ENCODE measurements at regions not wholly inside any gene's neighbourhood (a gene's known extent, or its start where the extent isn't known, plus 50 kb on each side); places are given as distances from the start of the nearest gene placed in this dataset.
"Not testable (repeated sequence)": the region's sequence is repeated elsewhere in the genome, so short reads cannot be mapped to it uniquely, and the experiment has no call there.

- H3K4me3 ChIP-seq (ENCODE audit: control insufficient read depth, low read depth, low read length) = no peak overlapping the region
- no peak for DNase-seq (ENCODE audit: low read depth)
- TF ChIP-seq CTCF (IDR thresholded peaks at IDR 0.05; ENCODE audit: control insufficient read depth, insufficient read depth, low read depth, low read length, missing control alignments) = no peak
Measured at GRCh38 chr12:125549836-125550235, 484.6 kb downstream of the AACS start.

GRCh38 chr12:125552295-125552694 lies 487.1 kb downstream of the AACS start:
- no peak for TF ChIP-seq CTCF (IDR thresholded peaks at IDR 0.05; ENCODE audit: control insufficient read depth, insufficient read depth, low read depth, low read length, missing control alignments)
- no peak overlapping the region for H3K4me3 ChIP-seq (ENCODE audit: control insufficient read depth, low read depth, low read length)
- no peak for DNase-seq (ENCODE audit: low read depth)

- DNase-seq (ENCODE audit: low read depth); H3K4me3 ChIP-seq (ENCODE audit: control insufficient read depth, low read depth, low read length): not testable (repeated sequence)
Measured at GRCh38 chr12:125561008-125561407, 495.8 kb downstream of the AACS start.

GRCh38 chr12:125564753-125565152 lies 499.5 kb downstream of the AACS start:
- H3K4me3 ChIP-seq (ENCODE audit: control insufficient read depth, low read depth, low read length) = no peak overlapping the region
- no peak for TF ChIP-seq CTCF (IDR thresholded peaks at IDR 0.05; ENCODE audit: control insufficient read depth, insufficient read depth, low read depth, low read length, missing control alignments)
- DNase-seq (ENCODE audit: low read depth) = no peak

- DNase-seq (ENCODE audit: low read depth) = no peak
- no peak for TF ChIP-seq CTCF (IDR thresholded peaks at IDR 0.05; ENCODE audit: control insufficient read depth, insufficient read depth, low read depth, low read length, missing control alignments)
- H3K4me3 ChIP-seq (ENCODE audit: control insufficient read depth, low read depth, low read length) = no peak overlapping the region
Measured at GRCh38 chr12:125567581-125567980, 502.3 kb downstream of the AACS start.

- H3K4me3 ChIP-seq (ENCODE audit: control insufficient read depth, low read depth, low read length) = no peak overlapping the region
- no peak for TF ChIP-seq CTCF (IDR thresholded peaks at IDR 0.05; ENCODE audit: control insufficient read depth, insufficient read depth, low read depth, low read length, missing control alignments)
- no peak for DNase-seq (ENCODE audit: low read depth)
Measured at GRCh38 chr12:125568306-125568705, 503.1 kb downstream of the AACS start.

GRCh38 chr12:125573271-125573670 lies 508.0 kb downstream of the AACS start:
- no peak for TF ChIP-seq CTCF (IDR thresholded peaks at IDR 0.05; ENCODE audit: control insufficient read depth, insufficient read depth, low read depth, low read length, missing control alignments)
- no peak overlapping the region for H3K4me3 ChIP-seq (ENCODE audit: control insufficient read depth, low read depth, low read length)

More at GRCh38 chr12:125573271-125573670, 508.0 kb downstream of the AACS start:
- no peak for DNase-seq (ENCODE audit: low read depth)
